Stimulated activated CD4-positive, alpha-beta T cell treated with anti-CD3 and anti-CD28 coated beads, Interleukin-2, amount 100 ng/mL, for 4 hours (primary cell): ENCODE measurements at regions not wholly inside any gene's neighbourhood (a gene's known extent, or its start where the extent isn't known, plus 50 kb on each side); places are given as distances from the start of the nearest gene placed in this dataset.
A peak's percentile ranks its signal among the peaks of the same experiment; 100 is the strongest.

Experiments
- DNase-seq: peaks from one replicate; pipeline ENCODE4 v3.0.0-alpha.2; 2020; ENCODE audit warnings: low read depth

- no peak for DNase-seq
These were observed 52.2 kb downstream of the POLR1D start for GRCh38 chr13:27673911-27674310.

- DNase-seq: no peak
These were observed 56.8 kb downstream of the POLR1D start for GRCh38 chr13:27678306-27679040.

- DNase-seq: no peak
These were observed 57.7 kb downstream of the POLR1D start for GRCh38 chr13:27679396-27679795.

GRCh38 chr13:27679896-27680295, 58.2 kb downstream of the POLR1D start:
- no peak for DNase-seq

GRCh38 chr13:27680465-27680864, 58.8 kb downstream of the POLR1D start:
- no peak for DNase-seq

- no peak for DNase-seq
These were observed 69.5 kb downstream of the POLR1D start for GRCh38 chr13:27691207-27691606.

GRCh38 chr13:27696731-27697130, 75.0 kb downstream of the POLR1D start:
- no peak for DNase-seq

- DNase-seq: no peak
These were observed 78.3 kb downstream of the POLR1D start for GRCh38 chr13:27699952-27700351.

GRCh38 chr13:27704681-27705080, 83.0 kb downstream of the POLR1D start:
- DNase-seq: no peak

- no peak for DNase-seq
These were observed 84.0 kb upstream of the GSX1 start for GRCh38 chr13:27708325-27708724.

- no peak for DNase-seq
These were observed 82.5 kb upstream of the GSX1 start for GRCh38 chr13:27709779-27710178.

- peak; percentile 2 for DNase-seq
These were observed 79.9 kb upstream of the GSX1 start for GRCh38 chr13:27712421-27712820.

GRCh38 chr13:27713767-27714166, 78.5 kb upstream of the GSX1 start:
- DNase-seq: no peak

GRCh38 chr13:27721681-27722080, 70.6 kb upstream of the GSX1 start:
- DNase-seq: no peak

GRCh38 chr13:27728271-27728670, 64.0 kb upstream of the GSX1 start:
- no peak for DNase-seq

GRCh38 chr13:27730191-27730590, 62.1 kb upstream of the GSX1 start:
- no peak for DNase-seq
